Jurkat, Clone E6-1 (cell line): ENCODE measurements at regions not wholly inside any gene's neighbourhood (a gene's known extent, or its start where the extent isn't known, plus 50 kb on each side); places are given as distances from the start of the nearest gene placed in this dataset.
"Not testable (repeated sequence)": the region's sequence is repeated elsewhere in the genome, so short reads cannot be mapped to it uniquely, and the experiment has no call there.

Source experiments
- DNase-seq: peaks from one replicate; pipeline ENCODE4 v3.0.0-alpha.2; 2011; ENCODE audit warnings: low read depth, low spot score
- H3K4me3 ChIP-seq: 2 replicates; pipeline ENCODE4 v1.5.1; 2011; ENCODE audit warnings: mild to moderate bottlenecking, low read length, control low read depth, moderate library complexity

DNA sequence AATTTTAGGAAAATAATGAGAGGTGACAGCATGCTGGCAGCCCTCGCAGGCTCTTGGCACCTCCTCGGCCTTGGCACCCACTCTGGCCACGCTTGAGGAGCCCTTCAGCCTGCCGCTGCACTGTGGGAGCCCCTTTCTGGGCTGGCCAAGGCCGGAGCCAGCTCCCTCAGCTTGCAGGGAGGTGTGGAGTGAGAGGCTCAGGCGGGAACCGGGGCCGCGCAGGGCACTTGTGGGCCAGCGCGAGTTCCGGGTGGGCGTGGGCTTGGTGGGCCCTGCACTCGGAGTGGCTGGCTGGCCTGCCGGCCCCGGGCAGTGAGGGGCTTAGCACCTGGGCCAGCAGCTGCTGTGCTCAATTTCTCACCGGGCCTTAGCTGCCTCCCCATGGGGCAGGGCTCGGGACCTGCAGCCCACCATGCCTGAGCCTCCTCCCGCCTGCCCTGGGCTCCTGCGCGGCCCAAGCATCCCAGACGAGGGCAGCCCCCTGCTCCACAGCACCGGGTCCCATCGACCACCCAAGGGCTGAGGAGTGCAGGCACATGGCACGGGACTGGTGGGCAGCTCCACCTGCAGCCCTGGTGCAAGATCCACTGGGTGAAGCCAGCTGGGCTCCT lies 299.3 kb upstream of the MDFIC2 start:
- H3K4me3 ChIP-seq, DNase-seq: not testable (repeated sequence)

DNA sequence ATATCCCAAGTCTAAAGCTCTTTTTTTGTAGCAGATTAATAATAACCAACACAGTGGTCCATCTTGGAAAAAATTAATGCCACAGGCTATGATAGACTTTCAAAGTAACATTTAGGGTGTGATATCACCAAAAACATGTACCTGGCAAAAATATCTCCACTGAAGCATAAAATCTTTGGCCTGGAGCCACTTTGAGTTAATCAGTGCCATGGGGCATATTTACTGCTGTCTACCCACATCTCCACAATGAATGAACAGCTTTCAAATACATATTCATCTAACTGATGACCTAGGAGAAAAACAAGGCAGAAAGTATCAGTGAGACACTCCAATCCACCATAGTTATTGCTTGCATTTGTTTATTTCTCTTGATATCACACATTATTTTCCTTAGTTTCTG lies 296.0 kb upstream of the MDFIC2 start:
- H3K4me3 ChIP-seq, result no peak overlapping the region
- DNase-seq, result no peak

DNA sequence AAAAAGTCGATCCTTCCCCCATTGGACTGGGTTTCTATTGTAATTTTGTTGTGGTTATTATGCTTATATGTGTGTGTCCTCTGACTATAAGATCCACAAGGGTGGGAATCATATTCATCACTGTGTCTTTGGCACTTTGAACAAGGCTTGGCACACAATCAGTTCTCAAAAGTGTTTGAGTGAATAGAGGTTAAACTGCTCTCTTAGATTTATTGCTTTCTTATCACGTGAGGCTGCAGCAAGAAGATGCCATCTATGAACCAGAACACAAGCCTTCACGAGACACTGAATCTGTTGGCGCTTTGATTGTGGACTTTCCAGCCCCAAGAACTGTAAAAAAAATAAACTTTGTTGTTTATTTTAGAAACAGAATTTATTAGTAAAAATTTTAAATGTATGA lies 295.0 kb upstream of the MDFIC2 start:
- DNase-seq, result no peak
- no peak overlapping the region for H3K4me3 ChIP-seq

DNA sequence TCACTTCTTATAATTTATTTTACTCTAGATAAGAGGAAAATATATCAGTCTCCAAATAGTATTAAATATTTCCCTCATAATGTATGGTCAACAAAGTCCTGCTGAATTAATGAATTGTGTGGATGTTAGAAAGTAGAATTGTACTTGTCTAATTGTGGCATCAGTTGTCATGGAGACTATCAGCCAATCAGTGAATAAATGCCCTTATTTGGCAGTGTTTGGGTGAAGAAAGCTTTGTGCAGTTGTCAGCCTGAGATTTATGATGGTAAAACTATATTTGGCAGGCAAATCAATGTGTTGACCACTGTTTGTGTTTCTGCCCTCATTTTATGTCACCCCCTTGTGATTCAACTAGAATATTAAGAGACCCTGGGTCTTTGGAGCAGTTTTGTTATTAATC lies 293.6 kb upstream of the MDFIC2 start:
- DNase-seq, result peak; percentile 1
- no peak overlapping the region for H3K4me3 ChIP-seq

DNA sequence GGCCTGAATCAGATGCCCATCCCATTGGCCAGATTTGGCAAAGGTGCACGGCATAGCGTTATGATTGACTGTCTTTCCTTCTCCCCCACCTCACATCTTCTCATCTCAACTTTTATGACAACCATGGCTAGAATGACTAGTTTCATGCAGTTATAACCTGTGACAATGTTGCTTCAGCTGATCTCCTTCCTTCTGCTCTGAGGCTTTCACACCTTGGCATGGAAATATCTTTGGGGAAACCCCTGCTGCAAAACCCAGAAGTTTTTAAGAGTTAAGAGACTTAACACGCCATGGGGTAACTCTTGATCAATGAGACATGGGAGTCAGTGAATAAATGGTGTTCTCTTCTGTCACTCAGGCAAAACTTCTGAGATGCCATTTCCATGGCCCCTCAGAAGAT lies 290.7 kb upstream of the MDFIC2 start:
- H3K4me3 ChIP-seq, result no peak overlapping the region
- no peak for DNase-seq

GRCh38 chr3:70597312-70597711 lies 284.9 kb upstream of the MDFIC2 start:
- no peak for DNase-seq
- no peak overlapping the region for H3K4me3 ChIP-seq

DNA sequence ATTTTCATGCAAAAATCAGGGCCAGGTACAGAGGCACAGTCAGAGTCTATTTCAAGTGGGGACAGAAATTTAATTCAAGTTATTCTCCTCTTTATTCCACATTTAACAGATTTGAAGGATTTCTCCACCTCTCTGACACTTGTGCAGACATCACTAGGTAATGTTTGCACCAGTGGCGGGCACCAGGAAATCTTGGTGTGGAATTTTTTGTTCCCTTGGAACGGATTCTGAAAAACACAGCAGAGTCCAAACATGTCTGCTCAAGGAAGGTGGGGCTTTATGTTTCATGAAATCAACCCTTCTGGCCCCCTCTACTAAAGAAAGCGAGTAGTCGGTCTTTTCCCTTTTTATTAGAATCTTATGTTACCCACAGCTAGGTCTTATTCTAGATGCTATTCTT lies 271.2 kb upstream of the MDFIC2 start:
- DNase-seq, result no peak
- no peak overlapping the region for H3K4me3 ChIP-seq

- no peak overlapping the region for H3K4me3 ChIP-seq
- DNase-seq, result no peak
Measured at GRCh38 chr3:70582803-70583202, 270.4 kb upstream of the MDFIC2 start.

- no peak overlapping the region for H3K4me3 ChIP-seq
- no peak for DNase-seq
Measured at GRCh38 chr3:70580021-70580420, 267.6 kb upstream of the MDFIC2 start.

GRCh38 chr3:70571696-70572095 lies 259.3 kb upstream of the MDFIC2 start:
- no peak overlapping the region for H3K4me3 ChIP-seq
- DNase-seq, result no peak

GRCh38 chr3:70570584-70570983 lies 258.1 kb upstream of the MDFIC2 start:
- no peak for DNase-seq
- H3K4me3 ChIP-seq, result no peak overlapping the region

DNA sequence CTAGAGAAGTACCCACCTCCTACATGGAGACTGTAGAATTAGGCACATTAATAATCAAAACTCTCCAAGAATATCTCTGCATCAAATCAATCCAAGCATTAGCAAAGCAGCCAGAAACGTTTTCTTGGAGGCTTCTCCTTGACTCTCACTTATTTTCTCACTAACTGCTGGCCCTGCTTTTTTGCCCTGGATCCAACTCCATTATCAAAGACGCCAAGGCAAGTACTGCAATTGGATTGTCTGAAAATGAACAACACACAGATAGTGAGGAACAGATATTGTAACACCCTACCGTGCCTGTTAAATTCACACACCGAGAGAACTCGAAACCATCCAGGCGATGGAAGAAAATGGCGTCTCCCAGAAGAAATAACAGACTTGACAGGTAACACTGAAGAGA lies 256.2 kb upstream of the MDFIC2 start:
- DNase-seq, result no peak
- no peak overlapping the region for H3K4me3 ChIP-seq

GRCh38 chr3:70565861-70566260 lies 253.4 kb upstream of the MDFIC2 start:
- no peak overlapping the region for H3K4me3 ChIP-seq
- no peak for DNase-seq

DNA sequence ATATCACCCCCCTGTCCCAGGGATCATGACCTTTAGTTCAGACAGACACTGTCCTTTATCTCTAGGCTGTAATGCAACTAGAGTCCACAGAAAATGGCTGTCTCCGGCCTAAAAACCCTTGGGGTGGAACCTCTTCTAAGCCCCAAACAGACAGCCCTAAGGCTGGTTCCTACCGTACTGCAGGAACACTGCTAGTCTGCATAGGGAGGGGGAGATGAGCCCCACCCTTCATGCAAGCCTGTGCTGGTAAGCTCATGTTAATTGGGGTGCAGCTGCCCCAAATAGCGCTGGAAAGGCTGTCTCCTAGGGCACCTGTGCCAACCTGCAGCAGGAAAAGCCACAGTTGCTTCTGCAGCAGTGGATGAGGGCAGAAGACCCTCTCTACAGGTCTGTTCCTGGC lies 252.1 kb upstream of the MDFIC2 start:
- DNase-seq, result no peak
- no peak overlapping the region for H3K4me3 ChIP-seq

DNA sequence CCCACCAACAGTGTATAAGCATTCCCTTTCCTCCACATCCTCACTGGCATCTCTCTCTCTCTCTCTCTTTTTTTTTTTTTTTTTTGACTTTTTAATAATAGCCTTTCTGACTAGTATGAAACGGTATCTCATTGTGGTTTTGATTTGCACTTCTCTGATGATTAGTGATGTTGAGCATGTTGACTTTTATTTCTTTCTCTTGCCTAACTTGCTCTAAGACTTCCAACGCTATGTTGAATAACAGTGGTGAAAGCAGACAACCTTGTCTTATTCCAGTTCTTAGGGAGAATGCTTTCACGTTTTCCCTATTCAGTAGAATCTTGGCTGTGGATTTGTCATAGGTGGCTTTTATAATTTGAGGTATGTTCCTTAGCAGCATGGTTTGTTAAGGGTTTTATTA lies 249.4 kb upstream of the MDFIC2 start:
- DNase-seq, result no peak
- H3K4me3 ChIP-seq, result no peak overlapping the region

- no peak overlapping the region for H3K4me3 ChIP-seq
- no peak for DNase-seq
Measured at GRCh38 chr3:70558956-70559355, 246.5 kb upstream of the MDFIC2 start.

GRCh38 chr3:70557976-70558375 lies 245.5 kb upstream of the MDFIC2 start:
- H3K4me3 ChIP-seq, result no peak overlapping the region
- no peak for DNase-seq

DNA sequence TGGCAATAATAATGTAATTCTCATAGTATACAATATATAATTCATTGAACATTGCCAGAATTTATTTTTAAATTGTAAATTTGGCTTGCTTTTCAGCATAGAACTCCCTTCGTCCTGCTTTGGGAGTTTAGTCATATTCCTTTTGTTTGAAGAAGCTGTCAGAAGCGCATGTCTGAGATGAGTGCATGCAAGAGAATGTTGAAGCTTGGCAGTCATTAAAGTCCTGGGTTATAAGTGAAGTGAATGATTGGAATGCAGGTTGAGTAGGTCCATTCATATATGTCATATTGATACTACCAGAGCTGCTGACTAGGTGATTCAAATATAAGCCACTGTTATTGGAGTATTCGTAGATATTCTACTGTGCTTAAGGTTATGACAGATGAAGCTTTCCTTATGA lies 243.6 kb upstream of the MDFIC2 start:
- DNase-seq, result no peak
- no peak overlapping the region for H3K4me3 ChIP-seq

- DNase-seq, result no peak
- H3K4me3 ChIP-seq, result no peak overlapping the region
Measured at GRCh38 chr3:70554170-70554569, 241.7 kb upstream of the MDFIC2 start.

- DNase-seq, result peak; percentile 48
- no peak overlapping the region for H3K4me3 ChIP-seq
Measured at GRCh38 chr3:70550723-70551319, 238.4 kb upstream of the MDFIC2 start.

DNA sequence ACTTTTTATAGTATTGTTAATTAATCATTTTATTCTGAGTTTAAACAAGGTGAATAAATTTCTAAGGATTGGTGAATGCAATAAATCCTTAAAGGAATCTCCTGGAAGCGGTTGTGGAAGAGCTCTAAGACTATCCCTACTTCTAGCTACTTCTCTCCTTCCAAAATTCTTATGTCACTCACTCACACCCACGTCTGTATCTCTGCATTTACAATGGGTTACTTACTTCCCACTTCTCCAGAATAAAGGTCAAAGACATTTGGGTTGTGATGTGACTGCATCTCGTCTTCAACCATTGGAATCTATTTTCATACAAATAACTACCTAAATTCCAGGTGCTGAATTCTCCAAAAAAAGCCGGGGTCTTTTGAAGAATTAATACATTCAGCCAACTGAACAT lies 234.2 kb upstream of the MDFIC2 start:
- H3K4me3 ChIP-seq, result no peak overlapping the region
- DNase-seq, result no peak
